ENCODE measurements at regions not wholly inside any gene's neighbourhood (a gene's known extent, or its start where the extent isn't known, plus 50 kb on each side); places are given as distances from the start of the nearest gene placed in this dataset.

DNA sequence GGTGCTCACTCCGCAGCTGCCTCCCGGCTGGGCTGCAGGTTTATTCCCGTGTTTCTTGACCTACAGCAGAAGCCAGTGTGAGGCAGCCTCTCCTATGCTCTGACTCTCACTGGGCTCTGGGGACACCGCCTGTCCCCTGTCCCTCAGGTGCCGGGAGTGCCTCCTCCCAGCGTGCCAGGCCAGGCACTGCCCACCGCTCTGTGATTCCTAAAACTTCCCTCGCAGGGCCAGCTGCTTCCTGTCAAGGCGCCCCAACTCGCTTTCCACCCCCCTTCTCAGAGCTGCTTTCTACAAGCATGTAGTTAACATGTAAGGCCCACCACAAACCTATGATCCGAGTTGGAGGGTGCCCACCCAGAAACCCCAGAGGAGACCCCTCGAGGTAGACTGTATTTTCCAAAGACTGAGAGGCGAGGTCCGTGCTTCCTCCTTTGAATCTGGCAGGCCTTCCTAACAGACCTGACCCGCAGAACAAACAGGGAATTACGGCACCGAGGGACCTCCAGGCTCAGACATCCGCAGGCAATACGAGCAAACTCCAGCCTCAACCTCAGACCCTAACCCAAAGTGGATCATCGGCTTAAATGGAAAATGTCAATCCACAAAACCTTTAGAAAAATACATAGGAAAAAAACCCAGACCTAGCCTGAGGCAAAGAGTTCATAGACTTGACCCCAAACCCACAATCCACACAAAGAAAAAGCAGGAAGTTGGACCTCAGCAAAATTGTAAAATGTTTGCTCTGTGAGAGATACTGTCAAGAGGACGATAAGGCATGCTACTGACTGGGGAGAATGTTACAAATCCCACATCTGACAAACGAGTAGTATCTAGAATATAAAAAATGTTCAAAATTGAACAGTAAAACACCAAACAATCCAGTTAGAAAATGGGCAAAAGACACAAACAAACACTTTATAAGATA is 121.3 kb upstream of the IQSEC1 start:
- DNase-seq (ENCODE audit: low read depth) = no peak
- TF ChIP-seq, protein P1, sequence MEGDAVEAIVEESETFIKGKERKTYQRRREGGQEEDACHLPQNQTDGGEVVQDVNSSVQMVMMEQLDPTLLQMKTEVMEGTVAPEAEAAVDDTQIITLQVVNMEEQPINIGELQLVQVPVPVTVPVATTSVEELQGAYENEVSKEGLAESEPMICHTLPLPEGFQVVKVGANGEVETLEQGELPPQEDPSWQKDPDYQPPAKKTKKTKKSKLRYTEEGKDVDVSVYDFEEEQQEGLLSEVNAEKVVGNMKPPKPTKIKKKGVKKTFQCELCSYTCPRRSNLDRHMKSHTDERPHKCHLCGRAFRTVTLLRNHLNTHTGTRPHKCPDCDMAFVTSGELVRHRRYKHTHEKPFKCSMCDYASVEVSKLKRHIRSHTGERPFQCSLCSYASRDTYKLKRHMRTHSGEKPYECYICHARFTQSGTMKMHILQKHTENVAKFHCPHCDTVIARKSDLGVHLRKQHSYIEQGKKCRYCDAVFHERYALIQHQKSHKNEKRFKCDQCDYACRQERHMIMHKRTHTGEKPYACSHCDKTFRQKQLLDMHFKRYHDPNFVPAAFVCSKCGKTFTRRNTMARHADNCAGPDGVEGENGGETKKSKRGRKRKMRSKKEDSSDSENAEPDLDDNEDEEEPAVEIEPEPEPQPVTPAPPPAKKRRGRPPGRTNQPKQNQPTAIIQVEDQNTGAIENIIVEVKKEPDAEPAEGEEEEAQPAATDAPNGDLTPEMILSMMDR (IDR thresholded peaks at IDR 0.05; ENCODE audit: insufficient read depth, low read depth, low read length, missing control alignments) = no peak
- H3K4me3 ChIP-seq (ENCODE audit: low read depth, low read length) = no peak overlapping the region

DNA sequence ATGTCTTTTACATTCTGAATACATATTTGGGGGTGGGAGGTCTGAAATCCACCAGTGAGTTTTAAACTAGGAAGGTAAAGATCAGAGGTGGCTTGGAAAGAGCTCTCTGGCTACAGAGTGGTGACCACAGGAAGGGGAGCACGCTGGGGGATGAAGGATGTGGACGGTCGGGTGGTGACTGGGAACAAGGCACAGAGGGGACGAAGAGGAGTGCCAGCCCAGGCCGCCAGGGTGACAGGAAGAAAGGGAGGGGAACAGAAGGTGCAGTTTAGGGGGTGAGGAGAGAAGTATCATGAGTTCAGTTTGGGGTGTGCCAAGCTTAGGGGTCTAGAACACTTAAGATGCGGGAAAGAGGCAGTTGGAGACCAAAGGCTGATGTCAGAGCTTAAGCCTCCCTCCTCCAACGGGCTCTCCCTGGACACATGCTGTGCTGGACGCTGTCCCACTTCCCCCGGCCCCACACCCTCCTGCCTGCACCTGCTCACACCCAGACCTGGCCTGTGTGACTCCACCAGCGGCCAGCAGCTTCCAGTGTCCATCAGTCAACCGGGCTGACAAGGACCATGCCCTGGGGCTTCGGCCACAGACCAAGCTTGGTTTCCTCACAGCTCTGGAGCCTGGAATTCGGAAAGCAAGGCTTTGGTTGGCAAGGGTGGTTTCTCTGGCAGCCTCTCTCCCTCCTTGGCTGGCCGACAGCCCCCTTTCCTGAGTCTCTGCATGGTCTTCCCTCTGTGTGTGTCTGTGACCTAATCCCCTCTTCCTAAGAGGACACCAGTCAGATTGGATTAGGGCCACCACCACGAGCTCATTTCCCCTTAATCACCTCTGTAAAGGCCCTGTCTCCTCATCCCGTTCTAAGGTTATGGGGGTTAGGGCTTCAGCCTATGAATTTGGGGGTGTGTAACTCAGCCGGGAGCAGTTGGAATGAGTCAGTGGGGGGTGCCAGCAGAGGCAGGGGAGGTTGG is 120.4 kb upstream of the IQSEC1 start:
- H3K4me3 ChIP-seq (ENCODE audit: low read depth, low read length) = no peak overlapping the region
- no peak for DNase-seq (ENCODE audit: low read depth)
- TF ChIP-seq, protein P1 (IDR thresholded peaks at IDR 0.05; ENCODE audit: insufficient read depth, low read depth, low read length, missing control alignments) = no peak

DNA sequence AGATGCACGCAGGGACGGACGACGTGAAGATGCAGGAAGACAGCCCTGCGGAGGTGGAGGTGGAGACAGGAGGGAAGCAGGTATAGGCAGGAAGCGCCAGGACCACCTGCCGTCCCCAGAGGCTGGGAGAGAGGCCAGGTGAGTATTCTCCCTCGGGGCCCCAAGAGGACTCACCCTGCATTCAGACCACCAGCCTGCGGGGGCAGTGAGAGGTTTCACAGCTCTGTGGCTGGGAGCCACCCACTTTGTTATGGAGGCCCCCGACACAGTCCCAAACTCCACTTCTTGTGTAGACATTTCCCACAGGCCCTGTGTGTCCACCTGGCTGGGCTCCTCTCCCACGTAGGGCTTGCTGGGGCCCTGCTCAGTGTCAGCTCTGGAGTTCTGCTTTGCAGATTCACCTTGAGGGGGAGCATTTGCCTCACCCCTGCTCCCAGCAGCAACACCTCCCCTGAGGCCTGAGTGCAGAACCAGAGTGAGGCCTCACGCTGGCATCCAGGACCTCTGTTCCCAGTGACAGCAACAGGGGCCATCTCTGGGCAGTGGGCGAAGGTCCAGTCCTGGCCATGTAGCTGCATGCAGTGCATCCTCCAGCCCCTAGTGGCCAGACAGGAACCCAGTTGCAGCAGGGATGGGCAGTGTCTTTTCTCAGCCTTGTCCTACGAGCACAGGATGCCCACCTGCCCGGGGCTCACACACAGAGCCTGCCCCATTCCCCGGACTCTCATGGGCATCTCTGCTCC is 119.4 kb upstream of the IQSEC1 start:
- TF ChIP-seq, protein P1 (IDR thresholded peaks at IDR 0.05; ENCODE audit: insufficient read depth, low read depth, low read length, missing control alignments) = peak; percentile 24
- H3K4me3 ChIP-seq (ENCODE audit: low read depth, low read length) = no peak overlapping the region
- no peak for DNase-seq (ENCODE audit: low read depth)

DNA sequence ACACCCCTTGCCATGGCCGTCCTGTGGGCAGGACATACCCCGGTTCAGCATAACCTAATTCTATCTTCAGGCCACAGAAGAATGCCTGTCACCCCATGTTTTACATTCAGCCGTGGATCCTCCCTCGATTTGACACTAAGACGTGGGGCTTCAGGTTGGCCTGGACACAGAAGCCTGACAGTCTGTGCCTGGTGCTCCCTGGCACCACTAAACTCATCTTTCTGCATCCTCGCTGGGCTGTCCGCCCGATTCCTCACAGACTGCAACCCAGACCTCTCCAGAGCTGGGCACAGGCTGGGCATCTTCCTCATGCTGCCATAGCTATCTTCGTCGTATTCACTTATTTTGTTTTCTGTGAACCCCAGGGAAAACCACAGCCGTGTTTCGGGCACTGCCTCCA is 117.8 kb upstream of the IQSEC1 start:
- no peak for DNase-seq (ENCODE audit: low read depth)
- TF ChIP-seq, protein P1 (IDR thresholded peaks at IDR 0.05; ENCODE audit: insufficient read depth, low read depth, low read length, missing control alignments) = no peak
- no peak overlapping the region for H3K4me3 ChIP-seq (ENCODE audit: low read depth, low read length)

DNA sequence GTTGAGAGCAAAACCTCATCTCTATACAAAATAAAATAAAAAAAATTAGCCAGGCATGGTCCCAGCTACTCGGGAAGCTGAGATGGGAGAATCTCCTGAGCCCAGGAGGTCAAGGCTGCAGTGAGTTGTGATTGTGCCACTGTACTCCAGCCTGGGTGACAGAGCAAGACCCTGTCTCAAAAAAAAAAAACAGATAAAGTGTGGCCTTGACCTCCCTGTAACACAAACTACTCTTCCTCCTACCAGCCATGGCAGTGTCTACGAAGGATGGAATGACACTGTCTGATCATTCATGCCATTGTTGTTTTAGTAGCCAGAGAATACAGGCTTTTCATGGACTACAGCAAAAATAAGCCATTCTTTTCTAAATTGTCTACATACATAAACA is 117.1 kb upstream of the IQSEC1 start:
- H3K4me3 ChIP-seq (ENCODE audit: low read depth, low read length) = no peak overlapping the region
- DNase-seq (ENCODE audit: low read depth) = no peak
- TF ChIP-seq, protein P1 (IDR thresholded peaks at IDR 0.05; ENCODE audit: insufficient read depth, low read depth, low read length, missing control alignments) = no peak

DNA sequence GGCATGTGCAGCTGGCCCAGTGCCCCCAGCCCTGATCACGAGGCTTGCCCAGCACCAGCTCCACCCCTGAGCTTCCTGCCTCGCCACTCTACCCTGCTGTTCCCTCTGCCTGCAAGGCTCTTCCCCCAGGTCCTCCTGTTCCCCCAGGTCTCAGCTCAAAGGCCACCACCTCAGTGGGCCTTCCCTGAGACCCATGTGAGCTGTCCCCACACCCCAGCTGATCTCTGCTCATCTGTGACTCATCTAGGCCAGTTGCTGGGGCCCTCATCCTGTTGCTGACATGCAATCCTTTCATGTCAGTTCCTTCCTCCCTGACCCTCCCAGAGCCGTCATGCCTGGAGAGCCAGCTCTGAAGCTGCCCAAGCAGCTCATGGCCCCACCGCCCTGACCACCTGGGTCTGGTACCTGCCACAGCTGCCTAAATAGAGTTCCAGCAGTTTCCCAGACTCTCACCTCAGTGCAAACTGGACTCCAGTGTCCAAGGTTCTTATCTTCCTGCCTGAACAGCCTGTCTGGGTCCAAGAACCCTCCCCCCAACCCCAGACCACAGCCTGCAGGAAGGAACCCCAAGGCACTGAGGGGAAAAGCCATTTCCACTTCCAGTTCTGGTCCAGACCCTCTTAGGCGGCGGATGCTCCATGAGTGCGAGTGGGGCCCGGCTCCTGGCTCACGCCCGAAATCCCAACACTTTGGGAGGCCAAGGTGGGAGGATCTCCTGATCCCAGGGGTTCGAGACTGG is 116.6 kb upstream of the IQSEC1 start:
- TF ChIP-seq, protein P1 (IDR thresholded peaks at IDR 0.05; ENCODE audit: insufficient read depth, low read depth, low read length, missing control alignments) = no peak
- no peak overlapping the region for H3K4me3 ChIP-seq (ENCODE audit: low read depth, low read length)
- peak; percentile 41 for DNase-seq (ENCODE audit: low read depth)
